ENCODE measurements at regions not wholly inside any gene's neighbourhood (a gene's known extent, or its start where the extent isn't known, plus 50 kb on each side); places are given as distances from the start of the nearest gene placed in this dataset.
"Not testable (repeated sequence)": the region's sequence is repeated elsewhere in the genome, so short reads cannot be mapped to it uniquely, and the experiment has no call there.

DNA sequence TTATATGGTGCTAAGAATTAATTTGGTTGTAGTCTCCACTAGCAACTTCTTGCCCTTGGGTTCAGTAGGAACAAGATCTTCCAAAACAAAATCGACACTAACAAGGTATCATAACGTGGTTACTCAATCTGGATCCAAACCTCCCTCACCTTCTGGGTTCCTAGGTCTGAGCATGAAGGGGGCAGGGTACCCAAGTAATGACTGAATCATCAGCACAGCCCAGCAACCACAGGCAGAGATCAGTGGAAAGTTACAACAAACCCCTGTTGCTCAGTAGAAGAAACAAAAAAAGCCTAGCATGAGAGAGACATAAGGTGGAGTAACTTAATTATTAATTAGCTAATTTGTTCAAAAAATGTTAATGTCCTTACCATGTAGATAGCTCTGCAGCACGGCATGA, 221.4 kb downstream of the BLID start:
- no peak for DNase-seq

- DNase-seq: no peak
Measured at GRCh38 chr11:121892863-121893262, 223.2 kb downstream of the BLID start.

DNA sequence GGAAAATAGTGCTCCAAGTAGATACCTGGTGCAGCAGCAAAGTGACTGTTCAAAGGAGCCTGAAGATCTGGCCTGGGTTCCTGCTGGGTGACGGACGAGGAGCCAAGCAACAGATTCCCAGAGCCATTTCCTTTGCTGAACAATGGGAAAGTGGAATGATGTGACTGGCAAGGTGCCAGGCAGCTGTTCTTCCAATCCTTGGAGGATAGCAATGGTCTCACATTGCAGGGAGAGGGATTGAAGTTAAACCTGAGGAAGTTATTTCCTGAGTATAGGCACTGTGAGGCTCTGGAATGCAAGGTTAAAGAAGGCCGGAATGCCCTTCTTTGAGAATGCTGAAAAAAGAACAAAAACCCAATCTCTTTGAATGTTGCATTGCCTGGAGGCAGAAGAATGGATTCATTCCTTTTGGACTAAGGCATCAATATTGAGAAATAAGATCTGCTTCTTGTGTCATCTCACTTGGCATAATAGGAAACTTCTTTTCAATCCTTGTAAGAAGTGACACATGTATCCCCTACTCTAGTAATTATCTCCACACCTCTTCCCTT, 223.8 kb downstream of the BLID start:
- no peak for DNase-seq

- no peak for DNase-seq
Measured at GRCh38 chr11:121890946-121891515, 225.0 kb downstream of the BLID start.

- DNase-seq: no peak
Measured at GRCh38 chr11:121890377-121890776, 225.6 kb downstream of the BLID start.

DNA sequence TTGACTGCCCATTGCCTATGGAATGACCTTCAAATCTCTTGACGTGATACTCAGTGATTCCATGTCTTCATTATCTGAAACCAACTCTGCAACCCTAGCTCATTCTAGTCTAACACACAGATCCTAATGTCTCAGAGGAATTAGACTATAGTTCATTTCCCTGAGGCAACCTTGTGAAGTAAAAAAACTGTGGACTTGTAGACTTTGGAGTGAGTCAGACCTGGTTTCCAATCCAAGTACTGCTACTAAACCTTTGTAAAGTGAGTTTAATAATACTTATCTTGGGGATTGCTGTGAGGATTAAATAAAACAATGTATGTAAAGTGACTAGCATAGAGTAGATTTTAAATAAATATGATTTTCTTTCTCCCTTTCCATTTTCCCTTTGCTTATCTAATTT, 226.1 kb downstream of the BLID start:
- DNase-seq: no peak

DNA sequence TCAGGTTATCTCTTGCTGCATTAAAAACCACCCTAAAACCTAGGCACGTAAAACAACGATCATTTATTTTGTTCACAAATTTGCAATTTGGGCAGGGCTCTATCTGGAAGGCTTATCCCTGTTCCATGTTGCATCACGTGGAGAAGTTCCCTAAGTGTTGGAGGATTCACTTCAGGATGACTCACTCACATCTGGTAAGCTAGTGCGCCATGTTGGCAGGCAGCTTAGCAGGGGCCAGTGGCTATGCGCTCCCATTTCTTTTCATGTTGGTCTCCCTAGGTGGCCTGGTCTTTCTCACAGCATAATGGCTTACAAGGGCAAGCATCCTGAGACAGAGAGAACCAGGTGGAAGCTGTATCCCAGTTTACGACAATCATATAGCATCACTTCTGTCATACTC, 226.8 kb downstream of the BLID start:
- no peak for DNase-seq

GRCh38 chr11:121887976-121888557, 227.9 kb downstream of the BLID start:
- no peak for DNase-seq

DNA sequence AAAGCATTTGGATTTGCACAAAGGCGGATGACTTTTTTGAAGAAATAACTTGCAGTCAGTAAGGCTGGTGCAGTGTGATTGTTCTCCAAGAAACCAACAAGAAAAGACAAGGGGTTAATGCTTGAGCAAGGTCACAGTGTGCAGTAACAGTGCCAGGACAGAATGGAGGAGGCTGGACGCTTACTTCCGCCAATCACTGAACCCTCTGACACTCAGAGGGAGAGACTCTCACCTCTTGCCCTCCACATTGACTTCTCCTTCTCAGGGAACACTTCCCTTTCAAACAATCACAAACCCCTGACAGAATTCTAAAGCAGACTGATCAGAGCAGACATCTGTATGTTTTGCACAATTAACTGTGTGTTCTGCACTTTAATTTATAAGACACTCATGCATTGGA, 228.4 kb downstream of the BLID start:
- no peak for DNase-seq

GRCh38 chr11:121886996-121887395, 229.0 kb downstream of the BLID start:
- DNase-seq: no peak

GRCh38 chr11:121886005-121886734, 229.8 kb downstream of the BLID start:
- no peak for DNase-seq

DNA sequence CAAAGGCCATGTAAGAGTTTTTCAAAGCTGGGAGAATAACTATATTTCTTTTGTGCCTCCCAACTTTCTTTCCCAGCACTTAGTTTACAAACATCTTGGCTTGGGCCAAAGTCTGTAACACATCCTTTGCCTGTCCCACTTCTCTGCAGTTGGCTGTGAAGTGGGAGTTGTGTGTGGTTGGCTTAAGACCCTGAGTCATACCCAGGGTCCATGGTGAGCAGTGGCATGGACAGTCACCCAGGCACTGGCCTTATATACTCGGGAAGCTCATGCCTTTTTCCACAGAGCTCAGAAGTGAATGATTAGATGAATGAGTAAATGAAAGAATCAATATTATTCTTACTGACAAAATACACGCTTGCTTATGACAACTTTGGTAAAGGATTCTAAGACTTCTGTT, 231.4 kb downstream of the BLID start:
- DNase-seq: no peak

- DNase-seq: no peak
Measured at GRCh38 chr11:121881806-121882205, 234.2 kb downstream of the BLID start.

GRCh38 chr11:121877152-121877551, 238.9 kb downstream of the BLID start:
- DNase-seq: no peak

DNA sequence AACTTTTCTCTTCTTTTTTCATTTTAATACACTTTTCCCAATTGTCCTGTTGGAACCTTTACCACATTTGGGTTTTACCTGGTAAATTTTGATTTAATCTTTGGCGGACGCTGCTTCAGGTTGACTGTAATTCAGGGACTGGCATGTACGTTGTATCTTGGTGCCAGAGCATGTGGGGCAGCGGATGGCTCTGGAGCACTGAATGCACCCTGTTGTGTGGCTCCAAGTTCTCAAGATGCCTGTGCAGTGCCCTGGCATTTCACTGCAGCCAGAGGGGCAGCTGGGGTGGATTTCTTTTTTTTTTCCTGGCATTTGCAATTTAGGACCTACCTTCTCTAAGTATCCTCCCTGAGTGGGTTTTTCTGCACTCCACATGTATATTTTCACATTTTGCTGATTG, 242.2 kb downstream of the BLID start:
- no peak for DNase-seq

DNA sequence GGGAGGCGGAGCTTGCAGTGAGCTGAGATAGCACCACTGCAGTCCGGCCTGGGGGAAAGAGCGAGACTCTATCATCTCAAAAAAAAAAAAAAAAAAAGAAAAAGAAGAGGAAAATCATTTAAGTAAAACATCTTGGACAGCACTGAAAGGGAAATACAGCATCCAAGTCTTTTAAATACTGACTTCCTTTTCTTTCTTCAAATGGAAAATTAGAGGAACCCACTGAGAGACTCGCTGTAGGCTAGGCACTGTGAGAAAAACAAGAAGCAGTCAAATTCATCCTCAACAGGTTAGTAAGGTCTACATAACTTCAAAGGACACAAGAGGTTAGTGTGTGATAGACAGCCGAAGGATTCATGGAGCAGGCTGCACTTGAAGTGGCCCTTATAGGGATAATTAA, 243.7 kb downstream of the BLID start:
- DNase-seq: no peak

GRCh38 chr11:121870206-121871045, 245.6 kb downstream of the BLID start:
- no peak for DNase-seq

- no peak for DNase-seq
Measured at GRCh38 chr11:121869478-121869877, 246.5 kb downstream of the BLID start.

- DNase-seq: no peak
Measured at GRCh38 chr11:121866754-121867153, 249.3 kb downstream of the BLID start.

GRCh38 chr11:121864660-121865059, 251.4 kb downstream of the BLID start:
- no peak for DNase-seq

DNA sequence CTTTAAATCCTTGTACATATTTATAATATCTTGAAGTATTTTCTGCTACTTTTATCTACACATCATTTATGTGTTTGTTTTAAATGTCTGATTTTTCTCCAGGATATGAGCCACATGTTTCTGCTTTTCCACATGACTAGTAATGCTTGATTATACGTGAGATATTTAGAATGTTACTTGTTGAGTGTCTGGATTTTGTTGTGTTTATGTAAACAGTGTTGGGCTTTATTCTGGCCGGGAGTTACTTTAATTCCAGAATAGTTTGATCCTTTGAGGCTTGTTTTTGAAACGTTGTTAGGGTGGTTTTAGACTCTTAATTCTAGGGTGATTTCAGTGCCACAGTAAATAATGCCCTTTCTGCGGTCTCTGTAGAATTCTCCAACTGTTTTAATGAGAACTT, 252.9 kb downstream of the BLID start:
- DNase-seq: no peak

DNA sequence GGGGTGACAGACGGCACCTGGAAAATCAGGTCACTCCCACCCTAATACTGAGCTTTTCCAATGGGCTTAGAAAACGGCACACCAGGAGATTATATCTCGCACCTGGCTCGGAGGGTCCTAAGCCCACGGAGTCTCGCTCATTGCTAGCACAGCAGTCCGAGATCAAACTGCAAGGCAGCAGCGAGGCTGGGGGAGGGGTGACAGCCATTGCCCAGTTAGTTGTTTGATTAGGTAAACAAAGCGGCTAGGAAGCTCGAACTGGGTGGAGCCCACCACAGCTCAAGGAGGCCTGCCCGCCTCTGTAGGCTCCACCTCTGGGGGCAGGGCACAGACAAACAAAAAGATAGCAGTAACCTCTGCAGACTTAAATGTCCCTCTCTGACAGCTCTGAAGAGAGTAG, 260.9 kb downstream of the BLID start:
- not testable (repeated sequence) for DNase-seq

DNA sequence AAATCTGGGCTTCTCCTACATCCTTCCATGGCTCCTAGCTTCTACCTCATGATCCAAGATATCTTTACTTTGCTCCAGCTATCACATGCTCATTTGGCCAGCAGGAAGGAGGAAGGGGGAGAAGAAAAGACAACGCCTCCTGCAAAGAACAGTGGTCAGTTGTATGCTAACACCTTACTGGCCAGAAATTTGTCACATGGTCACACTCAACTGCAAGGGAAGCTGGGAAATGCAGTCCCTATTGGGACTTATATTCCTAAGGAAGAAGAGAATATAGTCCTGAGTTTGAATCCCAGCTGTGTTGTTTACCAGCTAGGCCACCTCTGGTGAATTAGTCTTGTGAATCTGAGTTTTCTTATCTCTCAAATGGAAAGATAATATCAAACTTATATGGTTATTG, 272.0 kb downstream of the BLID start:
- DNase-seq: no peak

Data from NCI-H2171 (cell line).